Lower lobe of right lung (tissue), 2 donors: ENCODE measurements at regions not wholly inside any gene's neighbourhood (a gene's known extent, or its start where the extent isn't known, plus 50 kb on each side); places are given as distances from the start of the nearest gene placed in this dataset.

ENCODE experiments used
- ATAC-seq, 2 donors: fragments of 200-7000 bp; cut with Tn5 transposase; one replicate each; pipeline ENCODE4 v1.9.1; 2020 to 2022; ENCODE audit warnings: mild to moderate bottlenecking in 2 of 2, moderate library complexity in 2 of 2
- DNase-seq: peaks from one replicate; pipeline ENCODE4 v3.0.0-alpha.2; 2020
- H3K27ac ChIP-seq: fragments of 200-600 bp; one replicate; pipeline ENCODE4 v1.8.0; 2022
- H3K27me3 ChIP-seq: fragments of 200-600 bp; one replicate; pipeline ENCODE4 v1.8.0; 2022; ENCODE audit warnings: low read depth
- H3K36me3 ChIP-seq: fragments of 200-600 bp; one replicate; pipeline ENCODE4 v1.8.0; 2022; ENCODE audit warnings: mild to moderate bottlenecking
- H3K4me1 ChIP-seq: fragments of 200-600 bp; one replicate; pipeline ENCODE4 v1.8.0; 2022
- H3K4me3 ChIP-seq: fragments of 200-600 bp; one replicate; pipeline ENCODE4 v1.8.0; 2022; ENCODE audit warnings: mild to moderate bottlenecking
- H3K9me3 ChIP-seq: fragments of 200-600 bp; one replicate; pipeline ENCODE4 v1.8.0; 2022
- CTCF ChIP-seq: fragments of 200-600 bp; IDR thresholded peaks from one replicate; pipeline ENCODE4 v1.8.0; 2022; ENCODE audit warnings: antibody characterized with exemption, mild to moderate bottlenecking
- intact Hi-C: fragments of 100-400 bp; cut with DNase I; formaldehyde crosslinking; loops from one replicate; pipeline ENCODE4 v1.11.0; 2022
- donor health status: DM: no; HTN: yes; CAD: no; lungs with severe emphysema.

- ATAC-seq = no peak
- Histone ChIP-seq H3K4me3 (no peak overlapping the region), H3K9me3 (no peaks in the 10 kb centered on the region), H3K4me1 (peaks cover 13% of the 10 kb centered on the region), H3K27me3 (no peaks in the 10 kb centered on the region), H3K27ac (no peak overlapping the region), H3K36me3 (no peaks in the 10 kb centered on the region)
- no peak for DNase-seq
- intact Hi-C loops = no loop called here
- no peak for TF ChIP-seq CTCF
Measured at GRCh38 chr3:178318941-178319816, 217.1 kb upstream of the KCNMB2 start.

GRCh38 chr3:178320456-178321351, 215.5 kb upstream of the KCNMB2 start:
- H3K4me1 ChIP-seq = peaks cover 24% of the 10 kb centered on the region
- no peak for TF ChIP-seq CTCF
- no peaks in the 10 kb centered on the region for H3K36me3 ChIP-seq
- no peak overlapping the region for H3K27ac ChIP-seq
- ATAC-seq = peak; percentile 83 to 95
- intact Hi-C loops = no loop called here
- DNase-seq = no peak
- H3K4me3 ChIP-seq = no peak overlapping the region
- no peaks in the 10 kb centered on the region for H3K27me3 ChIP-seq
- H3K9me3 ChIP-seq = no peaks in the 10 kb centered on the region

- intact Hi-C loops = no loop called here
- peaks cover 24% of the 10 kb centered on the region for H3K4me1 ChIP-seq
- H3K27me3 ChIP-seq = no peaks in the 10 kb centered on the region
- no peak overlapping the region for H3K4me3 ChIP-seq
- no peak for TF ChIP-seq CTCF
- H3K36me3 ChIP-seq = no peaks in the 10 kb centered on the region
- DNase-seq (no peak), ATAC-seq (no peak)
- no peak overlapping the region for H3K27ac ChIP-seq
- no peaks in the 10 kb centered on the region for H3K9me3 ChIP-seq
Measured at GRCh38 chr3:178324356-178324755, 211.9 kb upstream of the KCNMB2 start.

- TF ChIP-seq CTCF = peak; percentile 39
- ATAC-seq = no peak
- Histone ChIP-seq H3K36me3 (no peaks in the 10 kb centered on the region), H3K9me3 (no peaks in the 10 kb centered on the region), H3K4me3 (no peak overlapping the region), H3K27me3 (no peaks in the 10 kb centered on the region), H3K4me1 (peaks cover 23% of the 10 kb centered on the region), H3K27ac (no peak overlapping the region)
- no peak for DNase-seq
- intact Hi-C loops = no loop called here
Measured at GRCh38 chr3:178325330-178325729, 210.9 kb upstream of the KCNMB2 start.

GRCh38 chr3:178329936-178330335, 206.3 kb upstream of the KCNMB2 start:
- Histone ChIP-seq H3K4me3 (no peak overlapping the region), H3K4me1 (peaks cover 5% of the 10 kb centered on the region), H3K36me3 (no peaks in the 10 kb centered on the region), H3K27ac (no peak overlapping the region), H3K9me3 (no peaks in the 10 kb centered on the region), H3K27me3 (no peaks in the 10 kb centered on the region)
- ATAC-seq = no peak
- no peak for DNase-seq
- no peak for TF ChIP-seq CTCF
- intact Hi-C loops = no loop called here
